ENCODE measurements at regions not wholly inside any gene's neighbourhood (a gene's known extent, or its start where the extent isn't known, plus 50 kb on each side); places are given as distances from the start of the nearest gene placed in this dataset.

- no peak for TF ChIP-seq CTCF (IDR thresholded peaks at IDR 0.05; ENCODE audit: insufficient read depth, low read length, severe bottlenecking)
- FAIRE-seq (no peak), DNase-seq (ENCODE audit: low read depth) (peak; percentile 26)
Measured at GRCh38 chr12:91885851-91886731, 259.6 kb downstream of the BTG1 start.

DNA sequence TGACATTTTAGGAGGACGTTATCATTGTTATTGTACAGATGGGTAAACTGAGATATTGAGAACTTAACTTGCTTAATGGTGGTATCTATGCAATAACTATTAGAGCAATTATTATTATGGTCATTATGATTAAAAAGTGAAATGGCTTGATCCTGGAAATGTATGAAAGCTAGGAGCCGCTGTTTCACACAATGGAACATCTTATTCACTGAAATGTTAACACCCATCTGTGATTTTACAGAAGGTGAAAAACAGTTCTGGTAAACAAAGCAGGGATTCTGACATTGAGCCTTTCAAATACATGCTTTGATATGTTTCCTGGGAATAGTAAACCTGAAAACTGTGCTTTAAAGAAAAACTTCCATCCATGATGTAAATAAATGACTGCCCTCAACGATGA, 261.4 kb downstream of the BTG1 start:
- Histone ChIP-seq H3K27me3 (ENCODE audit: control insufficient read depth, insufficient read depth, low read length) (no peaks in the 10 kb centered on the region), H3K36me3 (ENCODE audit: control insufficient read depth, insufficient read depth, low read length) (no peaks in the 10 kb centered on the region), H3K4me3 (ENCODE audit: low read depth, low read length) (no peak overlapping the region)
- no peak for TF ChIP-seq CTCF (IDR thresholded peaks at IDR 0.05; ENCODE audit: insufficient read depth, low read length, severe bottlenecking)
- FAIRE-seq: no peak
- no peak for DNase-seq (ENCODE audit: low read depth)

More at GRCh38 chr12:91885851-91886731, 259.6 kb downstream of the BTG1 start:
- H3K4me3 ChIP-seq (ENCODE audit: low read depth, low read length): no peak overlapping the region
- H3K27me3 ChIP-seq (ENCODE audit: control insufficient read depth, insufficient read depth, low read length): no peaks in the 10 kb centered on the region
- H3K36me3 ChIP-seq (ENCODE audit: control insufficient read depth, insufficient read depth, low read length): no peaks in the 10 kb centered on the region

GRCh38 chr12:91883811-91884210, 261.8 kb downstream of the BTG1 start:
- no peaks in the 10 kb centered on the region for H3K36me3 ChIP-seq (ENCODE audit: control insufficient read depth, insufficient read depth, low read length)
- no peak for DNase-seq (ENCODE audit: low read depth)
- no peak overlapping the region for H3K4me3 ChIP-seq (ENCODE audit: low read depth, low read length)
- no peak for FAIRE-seq
- no peak for TF ChIP-seq CTCF (IDR thresholded peaks at IDR 0.05; ENCODE audit: insufficient read depth, low read length, severe bottlenecking)
- no peaks in the 10 kb centered on the region for H3K27me3 ChIP-seq (ENCODE audit: control insufficient read depth, insufficient read depth, low read length)

DNA sequence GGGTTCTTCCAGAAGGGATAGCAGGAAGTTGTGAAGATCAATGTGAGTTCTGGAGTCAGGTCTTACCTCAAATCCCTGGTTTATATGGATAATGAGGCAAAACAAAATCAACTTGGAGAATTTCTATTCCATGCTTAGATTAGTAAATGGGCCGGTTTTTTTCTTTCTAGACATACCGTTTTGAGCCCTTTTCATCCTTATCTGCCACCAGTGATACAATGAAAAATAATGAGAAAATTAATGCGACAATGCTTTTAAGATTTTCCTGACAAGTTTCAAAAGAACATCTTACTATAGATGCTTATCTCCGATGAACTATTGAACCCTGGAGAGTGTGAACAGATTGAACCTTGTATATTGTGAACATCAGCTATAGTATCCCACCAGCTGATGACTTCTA, 262.7 kb downstream of the BTG1 start:
- TF ChIP-seq CTCF (IDR thresholded peaks at IDR 0.05; ENCODE audit: insufficient read depth, low read length, severe bottlenecking): no peak
- Histone ChIP-seq H3K36me3 (ENCODE audit: control insufficient read depth, insufficient read depth, low read length) (no peaks in the 10 kb centered on the region), H3K4me3 (ENCODE audit: low read depth, low read length) (no peak overlapping the region), H3K27me3 (ENCODE audit: control insufficient read depth, insufficient read depth, low read length) (no peaks in the 10 kb centered on the region)
- DNase-seq (ENCODE audit: low read depth): no peak
- FAIRE-seq: no peak

- no peak for FAIRE-seq
- DNase-seq (ENCODE audit: low read depth): no peak
- H3K27me3 ChIP-seq (ENCODE audit: control insufficient read depth, insufficient read depth, low read length): no peaks in the 10 kb centered on the region
- no peak overlapping the region for H3K4me3 ChIP-seq (ENCODE audit: low read depth, low read length)
- no peaks in the 10 kb centered on the region for H3K36me3 ChIP-seq (ENCODE audit: control insufficient read depth, insufficient read depth, low read length)
- TF ChIP-seq CTCF (IDR thresholded peaks at IDR 0.05; ENCODE audit: insufficient read depth, low read length, severe bottlenecking): no peak
Measured at GRCh38 chr12:91880528-91880927, 265.1 kb downstream of the BTG1 start.

Measured in bronchial epithelial cell (primary cell).